ENCODE measurements at regions not wholly inside any gene's neighbourhood (a gene's known extent, or its start where the extent isn't known, plus 50 kb on each side); places are given as distances from the start of the nearest gene placed in this dataset.

DNA sequence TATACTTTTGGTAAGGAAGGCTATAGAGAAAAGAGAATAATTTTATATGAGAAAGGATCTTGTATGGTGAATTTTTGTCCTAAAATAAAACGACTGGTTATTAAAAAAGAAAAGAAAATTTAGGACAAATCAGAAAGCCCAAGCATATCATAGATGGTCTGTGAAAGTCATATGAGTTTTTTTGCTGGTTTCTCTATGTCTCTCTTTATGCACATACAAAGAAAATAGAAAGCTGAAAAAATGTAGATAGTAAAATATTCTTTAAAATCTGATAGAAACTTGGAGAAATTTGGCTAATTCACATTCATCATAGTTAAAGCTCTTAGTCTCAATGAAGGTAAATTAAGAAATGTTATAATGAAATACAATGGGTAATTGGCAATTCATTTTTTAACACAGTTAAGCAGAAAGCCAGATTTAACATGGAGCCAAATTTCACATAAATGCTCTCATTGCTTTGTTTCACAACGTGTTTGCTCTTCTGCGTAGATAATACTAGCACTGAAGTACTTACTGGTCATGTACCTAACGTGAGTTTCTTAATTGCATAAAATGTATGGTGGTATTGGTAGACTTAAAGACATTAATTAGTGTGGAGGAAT lies 621.5 kb upstream of the ATXN8OS start:
- TF ChIP-seq, protein P1, sequence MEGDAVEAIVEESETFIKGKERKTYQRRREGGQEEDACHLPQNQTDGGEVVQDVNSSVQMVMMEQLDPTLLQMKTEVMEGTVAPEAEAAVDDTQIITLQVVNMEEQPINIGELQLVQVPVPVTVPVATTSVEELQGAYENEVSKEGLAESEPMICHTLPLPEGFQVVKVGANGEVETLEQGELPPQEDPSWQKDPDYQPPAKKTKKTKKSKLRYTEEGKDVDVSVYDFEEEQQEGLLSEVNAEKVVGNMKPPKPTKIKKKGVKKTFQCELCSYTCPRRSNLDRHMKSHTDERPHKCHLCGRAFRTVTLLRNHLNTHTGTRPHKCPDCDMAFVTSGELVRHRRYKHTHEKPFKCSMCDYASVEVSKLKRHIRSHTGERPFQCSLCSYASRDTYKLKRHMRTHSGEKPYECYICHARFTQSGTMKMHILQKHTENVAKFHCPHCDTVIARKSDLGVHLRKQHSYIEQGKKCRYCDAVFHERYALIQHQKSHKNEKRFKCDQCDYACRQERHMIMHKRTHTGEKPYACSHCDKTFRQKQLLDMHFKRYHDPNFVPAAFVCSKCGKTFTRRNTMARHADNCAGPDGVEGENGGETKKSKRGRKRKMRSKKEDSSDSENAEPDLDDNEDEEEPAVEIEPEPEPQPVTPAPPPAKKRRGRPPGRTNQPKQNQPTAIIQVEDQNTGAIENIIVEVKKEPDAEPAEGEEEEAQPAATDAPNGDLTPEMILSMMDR (IDR thresholded peaks at IDR 0.05) = no peak
- no peak for TF ChIP-seq POLR2A (IDR thresholded peaks at IDR 0.05)

All from transverse colon (tissue), 3 donors.